ENCODE measurements at regions not wholly inside any gene's neighbourhood (a gene's known extent, or its start where the extent isn't known, plus 50 kb on each side); places are given as distances from the start of the nearest gene placed in this dataset.

- no peak for TF ChIP-seq TEAD4 (IDR thresholded peaks at IDR 0.05)
- TF ChIP-seq NFIC (IDR thresholded peaks at IDR 0.05), result no peak
- TF ChIP-seq REST (IDR thresholded peaks at IDR 0.05; ENCODE audit: low read depth), result no peak
- TF ChIP-seq MAX (IDR thresholded peaks at IDR 0.05), result no peak
- TF ChIP-seq YY1 (IDR thresholded peaks at IDR 0.05; ENCODE audit: low read depth), result no peak
Observed at GRCh38 chr17:55661256-55661758, 61.4 kb downstream of the TMEM100 start.

- TF ChIP-seq REST (IDR thresholded peaks at IDR 0.05; ENCODE audit: low read depth) (no peak), USF1 (IDR thresholded peaks at IDR 0.05) (no peak), TEAD4 (IDR thresholded peaks at IDR 0.05) (no peak), CREB1 (IDR thresholded peaks at IDR 0.05; ENCODE audit: low read depth) (no peak), TCF12 (IDR thresholded peaks at IDR 0.05; ENCODE audit: low read depth) (no peak), FOXM1 (IDR thresholded peaks at IDR 0.05; ENCODE audit: borderline replicate concordance, low read depth) (no peak), RAD21 (IDR thresholded peaks at IDR 0.05; ENCODE audit: low read depth) (no peak), TAF1 (IDR thresholded peaks at IDR 0.05; ENCODE audit: low read depth) (no peak), CEBPB (IDR thresholded peaks at IDR 0.05) (no peak), MAX (IDR thresholded peaks at IDR 0.05) (no peak), ZBTB7A (IDR thresholded peaks at IDR 0.05; ENCODE audit: low read depth) (no peak), YY1 (IDR thresholded peaks at IDR 0.05; ENCODE audit: low read depth) (no peak), EP300 (IDR thresholded peaks at IDR 0.05; ENCODE audit: borderline replicate concordance) (no peak), NFIC (IDR thresholded peaks at IDR 0.05) (no peak)
Observed at GRCh38 chr17:55660178-55660886, 62.3 kb downstream of the TMEM100 start.

GRCh38 chr17:55659661-55660060 is 63.0 kb downstream of the TMEM100 start:
- TF ChIP-seq EP300 (IDR thresholded peaks at IDR 0.05; ENCODE audit: borderline replicate concordance) (no peak), MAX (IDR thresholded peaks at IDR 0.05) (no peak), TCF12 (IDR thresholded peaks at IDR 0.05; ENCODE audit: low read depth) (no peak), NFIC (IDR thresholded peaks at IDR 0.05) (no peak), CREB1 (IDR thresholded peaks at IDR 0.05; ENCODE audit: low read depth) (no peak), TEAD4 (IDR thresholded peaks at IDR 0.05) (no peak), USF1 (IDR thresholded peaks at IDR 0.05) (no peak), REST (IDR thresholded peaks at IDR 0.05; ENCODE audit: low read depth) (no peak), RAD21 (IDR thresholded peaks at IDR 0.05; ENCODE audit: low read depth) (no peak), ZBTB7A (IDR thresholded peaks at IDR 0.05; ENCODE audit: low read depth) (no peak), CEBPB (IDR thresholded peaks at IDR 0.05) (no peak)

GRCh38 chr17:55655777-55656176 is 66.9 kb downstream of the TMEM100 start:
- no peak for TF ChIP-seq REST (IDR thresholded peaks at IDR 0.05; ENCODE audit: low read depth)
- no peak for TF ChIP-seq FOXM1 (IDR thresholded peaks at IDR 0.05; ENCODE audit: borderline replicate concordance, low read depth)
- TF ChIP-seq EP300 (IDR thresholded peaks at IDR 0.05; ENCODE audit: borderline replicate concordance), result no peak

All from Ishikawa (cell line).